Activated CD8-positive, alpha-beta memory T cell treated with anti-CD3 and anti-CD28 coated beads for 48 hours (primary cell): ENCODE measurements at regions not wholly inside any gene's neighbourhood (a gene's known extent, or its start where the extent isn't known, plus 50 kb on each side); places are given as distances from the start of the nearest gene placed in this dataset.

ENCODE experiments used
- DNase-seq, 3 experiments: peaks; one replicate each; pipeline ENCODE4 v3.0.0-alpha.2; 2020; ENCODE audit warnings: low read depth in 2 of 3, low spot score in 2 of 3

DNA sequence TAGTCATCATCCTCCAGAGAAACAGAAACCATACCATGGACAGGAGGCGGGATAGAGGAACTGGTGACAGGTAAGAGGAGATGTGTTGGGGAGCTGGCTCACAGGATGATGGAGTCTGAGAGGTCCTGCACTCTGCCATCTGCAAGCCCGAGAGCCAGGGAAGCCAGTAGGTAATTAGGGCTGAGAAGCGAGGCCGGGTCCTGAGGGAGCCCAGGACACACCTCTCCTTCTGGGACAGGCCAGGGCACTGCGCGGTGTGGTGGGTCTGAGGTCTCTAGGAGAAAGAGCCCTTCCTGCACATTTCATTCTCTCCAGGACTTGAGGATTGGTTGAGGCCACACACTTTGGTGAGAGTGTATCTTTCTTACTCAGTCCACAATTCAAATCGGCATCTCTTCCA is 415.5 kb downstream of the GLRX3 start:
- DNase-seq, result no peak

DNA sequence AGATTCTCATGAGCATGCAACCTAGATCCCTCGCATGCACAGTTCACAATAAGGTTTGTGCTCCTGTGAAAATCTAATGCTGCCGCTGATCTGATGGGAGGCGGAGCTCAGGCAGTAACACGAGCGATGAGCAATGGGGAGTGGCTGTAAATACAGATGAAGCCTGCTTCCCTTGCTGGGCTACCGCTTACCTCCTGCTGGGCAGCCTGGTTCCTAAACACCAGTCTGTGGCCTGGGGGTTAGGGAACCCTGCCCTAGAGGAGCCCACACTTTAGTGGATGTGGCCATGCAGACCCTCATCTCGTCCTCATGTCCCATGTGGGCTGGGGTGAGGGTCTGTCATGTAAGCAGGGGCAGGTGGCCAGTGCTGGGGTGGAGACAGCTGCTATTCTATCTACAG is 417.6 kb downstream of the GLRX3 start:
- DNase-seq, result no peak

DNA sequence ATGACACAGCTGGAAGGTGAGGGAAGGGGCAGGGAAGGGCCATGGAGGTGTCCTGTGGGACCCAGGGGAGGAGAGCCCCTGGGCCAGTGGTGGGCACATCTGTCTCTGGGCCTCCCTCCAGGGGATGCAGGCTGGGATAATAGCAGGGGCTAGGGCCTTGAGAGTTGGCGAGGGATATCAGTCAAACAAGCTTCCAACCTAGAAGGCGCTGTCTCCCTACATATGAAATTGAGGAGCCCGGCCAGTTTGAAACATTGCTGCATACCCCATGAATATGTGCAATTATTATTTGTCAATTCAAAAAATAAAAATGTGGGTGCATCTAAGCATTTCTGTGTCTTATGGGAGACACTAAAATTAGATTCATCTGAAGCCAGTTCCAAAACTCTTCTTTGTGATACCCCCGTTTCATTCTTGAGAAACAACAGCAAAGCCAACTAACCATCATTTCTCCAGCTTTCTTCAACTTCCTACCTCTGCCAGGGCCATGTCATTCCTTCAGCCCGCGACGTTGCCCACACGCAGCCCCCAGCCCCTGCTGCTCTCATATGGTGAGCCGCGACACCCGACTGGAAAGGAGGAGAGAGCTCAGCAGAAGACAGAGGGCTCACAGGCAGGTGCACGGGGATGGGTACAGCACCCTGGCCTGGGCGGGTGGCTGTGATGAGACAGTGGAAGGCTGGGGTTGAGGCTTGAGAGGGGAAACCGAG is 418.7 kb downstream of the GLRX3 start:
- DNase-seq, result no peak

DNA sequence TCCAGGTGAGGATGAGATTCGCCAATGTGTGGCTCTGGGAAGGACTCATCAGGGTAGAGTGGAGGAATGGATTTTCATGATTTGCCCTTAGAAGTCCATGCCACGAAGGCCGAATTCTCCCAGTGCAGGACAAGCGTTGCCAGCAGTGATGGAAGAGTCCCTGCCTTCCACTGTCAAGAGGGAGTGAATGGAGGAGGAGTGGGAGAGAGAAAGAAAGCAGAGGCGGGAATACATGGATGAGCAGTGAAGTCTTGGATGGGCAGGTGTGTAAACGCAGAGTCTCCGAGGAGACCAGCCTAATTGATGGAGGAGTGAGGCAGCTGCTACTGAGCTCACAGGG is 419.2 kb downstream of the GLRX3 start:
- no peak for DNase-seq

DNA sequence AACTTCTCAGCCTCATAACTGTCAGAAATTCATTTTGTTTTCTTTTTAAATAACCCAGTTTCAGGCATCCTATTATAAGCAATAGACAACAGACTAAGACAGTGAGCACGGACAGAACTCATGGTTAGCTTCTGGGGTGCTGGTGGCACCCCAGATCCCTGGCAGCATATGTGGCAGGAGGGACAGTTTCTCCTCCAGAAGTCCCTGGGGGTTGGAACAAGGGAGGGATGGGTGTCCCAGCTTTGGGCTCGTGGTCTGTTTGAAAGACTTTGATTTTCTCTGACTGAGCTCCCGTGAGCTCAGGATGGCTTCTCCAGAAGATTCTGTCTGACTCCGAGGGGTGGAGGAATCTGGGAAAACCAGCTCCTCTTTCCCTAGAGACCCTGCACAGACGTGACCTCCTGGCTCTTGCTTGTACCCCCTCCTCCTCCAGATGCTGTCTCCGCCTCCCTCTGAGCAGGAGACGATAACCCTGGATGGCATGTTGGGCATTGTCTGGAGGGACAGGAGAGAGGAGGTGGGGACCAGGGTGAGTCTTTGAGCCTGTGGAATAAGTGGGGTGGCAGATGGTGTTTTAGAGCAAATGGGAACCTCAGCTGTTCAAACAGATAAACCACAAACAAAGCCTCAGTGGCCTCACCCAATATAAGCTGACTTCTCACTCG is 421.1 kb downstream of the GLRX3 start:
- DNase-seq, result no peak

DNA sequence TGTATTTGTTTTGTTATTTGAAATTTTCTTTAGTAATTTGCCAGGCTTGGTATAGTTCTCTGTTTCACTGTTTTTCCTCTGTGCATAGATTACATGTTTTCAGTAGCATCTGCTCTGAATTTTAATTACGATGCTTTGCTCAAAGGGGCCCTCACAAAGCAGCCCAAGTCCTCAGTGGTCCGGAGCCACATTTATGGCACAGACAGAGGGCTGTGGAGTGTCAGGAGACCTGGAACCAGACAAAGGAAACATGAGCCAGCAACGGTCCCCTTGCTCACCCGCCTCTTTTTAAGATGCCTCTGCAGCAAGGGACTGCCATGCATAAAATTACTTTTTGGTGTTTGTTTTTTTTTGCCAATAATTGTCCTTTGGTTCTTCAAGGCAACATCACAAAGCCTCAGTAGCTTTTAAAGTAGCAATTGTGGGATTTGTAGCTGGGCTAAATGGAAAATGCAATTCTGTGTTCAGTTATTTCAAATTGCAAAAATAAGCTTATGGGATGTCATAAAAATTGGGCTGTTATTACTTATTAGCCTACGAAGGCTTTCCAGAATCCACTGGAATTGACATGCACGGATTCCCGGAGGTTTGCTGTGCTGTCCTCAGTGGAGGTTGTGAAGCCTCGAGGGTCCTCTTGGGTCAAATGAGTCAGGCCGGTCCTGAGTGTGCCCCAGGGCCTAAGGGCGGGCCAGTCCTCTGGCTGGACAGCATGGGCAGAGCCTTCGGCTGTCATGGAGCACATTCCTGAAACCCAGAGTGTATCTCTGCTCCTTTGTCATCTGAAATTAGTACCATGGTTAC is 422.8 kb downstream of the GLRX3 start:
- no peak for DNase-seq

DNA sequence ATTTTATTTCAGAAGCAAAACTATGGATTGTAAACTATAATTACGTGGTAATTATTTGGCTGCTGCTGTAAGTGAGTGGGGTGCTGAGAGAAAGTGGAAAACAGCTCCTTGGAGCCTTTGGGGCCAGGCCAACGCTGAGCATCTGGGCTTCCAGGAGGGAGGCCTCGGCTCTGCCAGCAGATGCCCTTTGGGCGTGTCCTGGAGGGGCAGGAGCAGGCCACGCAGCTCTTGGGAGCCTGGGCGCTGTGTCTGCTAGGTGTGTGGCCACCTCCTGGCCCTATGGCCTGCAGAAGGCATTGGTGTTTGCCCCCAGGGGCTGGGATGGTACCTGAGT is 423.3 kb downstream of the GLRX3 start:
- DNase-seq, result no peak

DNA sequence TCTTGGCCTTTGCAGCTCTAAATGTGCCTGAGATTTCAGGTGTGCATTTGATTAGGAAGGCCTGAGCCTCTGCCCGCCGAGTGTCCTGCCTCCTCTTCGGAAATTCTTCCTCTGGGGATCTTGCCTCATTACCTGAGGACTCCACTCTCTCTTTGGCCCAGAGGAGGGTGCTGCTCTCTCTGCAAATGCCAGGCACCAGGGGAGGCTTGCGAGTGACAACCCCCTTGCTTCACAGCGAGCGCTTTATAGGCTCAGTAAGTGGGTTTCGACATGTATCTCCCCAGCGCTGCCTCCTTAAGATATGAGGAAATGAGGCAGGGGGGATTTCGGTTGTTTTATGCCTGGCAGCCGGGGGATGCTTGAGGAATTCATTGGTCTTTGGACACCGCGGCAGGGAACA is 423.9 kb downstream of the GLRX3 start:
- no peak for DNase-seq

DNA sequence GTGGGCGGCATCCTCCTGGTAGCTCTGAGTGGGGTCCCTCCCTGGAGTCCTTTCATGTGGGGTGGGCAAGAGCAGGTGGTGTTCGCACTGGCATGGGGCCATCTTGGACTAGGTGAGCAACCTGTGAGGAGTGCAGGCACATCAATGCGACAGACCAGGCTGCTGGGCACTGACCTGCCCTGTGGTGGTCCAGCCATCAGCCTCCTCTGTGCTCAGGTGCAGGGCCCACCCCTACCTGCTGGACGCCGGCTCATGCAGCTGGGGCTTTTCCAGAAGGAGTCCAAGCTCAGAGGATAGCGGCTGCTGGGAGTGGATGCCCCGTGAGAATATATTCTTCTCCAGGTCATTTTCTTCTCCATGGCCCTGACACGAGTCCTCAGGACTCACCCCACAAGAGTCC is 424.4 kb downstream of the GLRX3 start:
- no peak for DNase-seq

DNA sequence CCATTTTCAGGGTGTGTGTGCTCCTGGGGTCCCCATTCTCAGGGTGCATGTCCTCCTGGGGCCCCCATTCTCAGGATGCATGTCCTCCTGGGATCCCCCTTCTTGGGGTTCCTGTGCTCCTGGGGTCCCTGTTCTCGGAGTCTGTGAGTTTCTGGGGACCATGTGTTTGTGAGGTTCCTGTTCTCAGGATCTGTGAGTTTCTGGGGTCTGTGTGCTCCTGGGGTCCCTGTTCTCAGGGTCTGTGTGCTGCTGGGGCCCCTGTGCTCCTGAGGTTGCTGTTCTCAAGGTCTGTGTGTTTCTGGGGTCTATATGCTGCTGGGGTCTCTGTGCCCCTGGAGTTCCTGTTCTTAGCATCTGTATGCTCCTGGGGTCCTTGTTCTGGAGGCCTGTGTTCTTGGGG is 425.5 kb downstream of the GLRX3 start:
- DNase-seq, result no peak

DNA sequence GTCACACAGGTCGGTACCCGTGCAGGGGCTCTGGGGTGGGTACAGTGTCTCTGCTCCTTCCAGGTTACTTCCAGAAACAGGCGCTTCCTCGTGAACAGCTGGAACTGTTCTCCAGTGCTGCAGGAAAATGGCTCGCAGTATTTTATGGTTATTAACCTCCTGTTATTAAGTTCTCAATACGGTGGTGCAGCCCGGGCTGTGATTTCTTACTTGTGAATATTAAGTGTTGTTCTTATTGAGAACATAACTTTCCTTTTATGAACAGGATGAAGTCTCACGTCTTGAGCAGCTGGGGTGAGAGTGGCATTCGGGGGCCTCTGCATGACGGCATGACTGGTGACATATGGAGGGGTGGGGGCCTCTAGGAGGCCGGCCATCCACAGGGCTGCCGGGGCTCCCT is 430.8 kb downstream of the GLRX3 start:
- no peak for DNase-seq

DNA sequence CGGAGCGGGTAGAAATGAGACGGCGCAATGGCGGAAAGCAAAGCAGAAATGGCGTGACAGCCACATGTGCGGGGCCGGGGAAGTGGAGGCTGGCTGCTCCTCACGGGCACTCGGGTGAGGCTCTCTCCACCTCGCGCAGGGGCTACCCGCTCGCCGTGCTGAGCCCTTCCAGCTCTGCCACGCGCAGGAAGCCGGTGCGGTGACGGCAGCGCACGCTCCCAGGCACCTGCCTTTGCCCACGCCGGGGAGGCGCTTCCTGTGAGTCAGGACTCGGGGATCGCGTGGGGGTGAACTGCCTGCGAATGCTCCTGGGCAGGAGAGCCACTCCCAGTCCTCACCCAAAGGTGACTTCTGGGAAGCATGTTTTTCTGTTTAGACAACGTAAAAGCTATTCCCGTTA is 431.2 kb downstream of the GLRX3 start:
- DNase-seq, result no peak

DNA sequence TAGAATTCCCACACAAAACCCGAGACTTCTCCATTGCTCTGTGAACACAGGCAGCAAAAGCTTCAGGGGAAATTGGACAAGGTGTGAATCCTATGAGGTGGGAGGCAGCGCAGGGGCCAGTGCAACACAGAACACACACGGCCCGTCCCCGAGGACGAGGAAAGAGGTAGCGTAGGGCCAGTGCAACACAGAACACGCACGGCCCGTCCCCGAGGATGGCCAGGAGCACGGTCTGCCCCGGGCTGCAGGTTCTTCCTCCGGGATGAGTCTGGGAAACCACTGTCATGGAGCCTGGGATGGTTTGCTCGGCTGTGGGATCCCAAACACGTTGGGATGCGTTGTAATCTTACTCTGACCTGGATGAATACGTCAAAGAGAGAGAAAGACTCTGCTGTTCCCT is 432.1 kb downstream of the GLRX3 start:
- DNase-seq, result no peak

DNA sequence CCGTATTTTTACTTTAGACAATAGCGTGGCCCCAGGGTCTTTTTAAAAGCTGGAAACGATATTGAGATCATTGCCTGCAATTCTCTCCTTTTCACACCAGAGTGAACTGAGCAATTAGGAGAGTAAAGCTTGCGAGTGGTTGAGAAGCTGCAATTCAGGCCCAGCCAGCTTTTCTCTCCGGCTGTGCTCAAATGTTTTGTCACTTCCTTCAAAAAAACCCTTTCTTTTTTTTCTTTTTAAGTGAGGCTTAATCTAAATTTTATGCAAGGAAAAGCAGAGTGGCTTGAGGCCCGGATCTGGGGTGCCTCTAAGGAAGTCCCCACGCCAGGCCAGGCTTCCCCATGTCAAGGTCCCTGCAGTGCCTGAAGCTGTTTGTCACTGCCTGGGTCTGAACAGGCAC is 433.9 kb downstream of the GLRX3 start:
- DNase-seq, result no peak

DNA sequence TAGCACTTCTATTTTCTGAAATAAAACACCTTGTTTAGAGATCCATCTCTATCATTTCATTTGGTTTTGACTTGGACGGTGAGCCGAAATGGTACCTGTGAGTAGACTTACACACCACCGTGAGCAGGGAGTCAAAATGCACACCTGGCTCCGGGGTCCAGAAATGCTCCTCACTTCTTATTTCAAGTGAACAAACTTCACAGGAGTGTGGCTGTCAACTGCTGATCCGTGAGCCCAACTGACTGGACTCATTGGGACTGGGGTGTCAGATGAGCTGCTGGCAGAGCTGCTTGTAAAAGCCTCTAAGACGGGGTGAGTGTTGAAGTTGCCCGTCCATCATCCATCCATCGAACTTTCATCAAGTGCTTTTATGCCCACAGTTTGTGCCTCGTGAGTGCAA is 435.5 kb downstream of the GLRX3 start:
- no peak for DNase-seq

DNA sequence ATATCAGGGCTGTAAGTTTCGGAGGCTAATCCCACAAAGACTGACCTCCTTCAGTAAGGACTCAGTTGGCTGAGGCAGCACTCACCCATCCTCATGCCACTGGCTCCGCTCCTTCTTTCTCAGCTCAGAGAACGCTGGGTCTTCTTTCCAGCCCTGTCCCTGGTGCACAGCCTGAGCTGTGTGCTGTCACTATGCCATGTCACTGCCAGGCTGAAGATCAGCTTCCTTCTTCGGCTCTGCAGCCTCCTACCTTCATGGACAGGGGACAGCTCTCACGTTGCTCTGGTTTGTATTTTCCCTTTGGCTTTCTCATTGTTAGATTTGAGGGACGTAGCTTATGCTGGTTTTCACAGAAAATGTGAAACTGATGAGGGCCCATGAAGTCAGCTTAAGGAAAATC is 437.3 kb downstream of the GLRX3 start:
- DNase-seq, result no peak

DNA sequence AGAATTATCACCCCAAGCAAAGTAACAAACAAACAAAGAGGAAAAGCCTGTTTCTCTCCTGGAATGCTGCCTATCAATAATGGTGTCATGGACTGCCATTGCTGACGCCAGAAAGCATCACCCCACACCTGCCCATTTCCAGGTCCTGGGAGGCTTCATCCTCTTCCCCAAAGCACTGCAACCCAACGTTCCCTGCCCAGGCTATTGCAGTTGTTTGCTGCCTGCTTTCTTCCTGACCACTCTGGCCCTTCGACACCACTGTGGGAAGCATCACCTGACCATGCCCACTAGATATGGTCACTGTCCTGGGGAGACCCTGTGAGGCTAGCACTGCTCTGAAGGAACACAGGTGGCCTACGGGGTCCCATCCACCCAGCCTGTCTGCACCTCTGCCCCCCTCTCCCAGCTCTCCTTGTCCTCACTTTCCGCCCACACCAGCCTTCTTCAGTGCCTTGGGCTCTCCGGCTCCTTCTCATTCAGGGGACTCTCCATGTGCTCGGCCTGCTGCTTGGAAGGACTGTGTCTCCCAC is 439.6 kb downstream of the GLRX3 start:
- DNase-seq, result no peak

DNA sequence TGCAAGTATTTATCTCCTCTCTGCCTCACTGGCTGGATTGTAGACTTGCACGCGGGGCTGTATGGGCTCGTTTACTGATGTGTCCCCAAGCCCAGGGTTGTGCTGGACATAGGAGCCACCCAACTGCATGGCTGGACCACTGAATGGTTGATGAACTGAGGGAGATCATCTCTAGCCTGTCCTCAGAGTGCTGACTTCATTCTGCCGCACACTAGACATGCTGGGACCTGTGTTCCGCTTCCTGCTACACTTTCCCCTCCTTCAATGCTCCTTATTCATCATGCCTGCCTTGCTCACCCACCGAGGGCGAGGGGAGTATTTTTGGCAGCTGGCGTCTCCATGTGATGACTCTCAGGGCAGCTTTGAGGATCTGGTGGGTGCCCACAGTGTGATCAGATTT is 440.2 kb downstream of the GLRX3 start:
- no peak for DNase-seq

DNA sequence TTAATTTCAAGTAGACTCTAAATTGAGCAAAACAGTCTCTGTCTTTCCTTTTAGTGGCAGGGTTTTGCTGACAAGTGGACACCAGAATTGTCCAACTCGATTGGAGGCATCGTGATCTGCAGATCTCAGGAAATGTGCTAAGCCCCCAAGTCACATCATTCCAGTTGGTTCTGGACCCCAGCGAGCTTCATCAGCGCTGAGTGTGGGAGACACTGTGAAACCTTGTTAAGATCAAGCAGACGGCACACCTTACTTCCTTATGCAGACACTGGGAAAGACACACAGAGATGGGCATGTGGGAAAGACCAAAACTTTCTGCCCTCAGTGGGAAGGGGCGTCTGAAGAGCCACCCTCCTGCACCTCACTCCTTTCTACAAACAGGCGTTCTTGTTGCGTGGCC is 440.8 kb downstream of the GLRX3 start:
- DNase-seq, result no peak

DNA sequence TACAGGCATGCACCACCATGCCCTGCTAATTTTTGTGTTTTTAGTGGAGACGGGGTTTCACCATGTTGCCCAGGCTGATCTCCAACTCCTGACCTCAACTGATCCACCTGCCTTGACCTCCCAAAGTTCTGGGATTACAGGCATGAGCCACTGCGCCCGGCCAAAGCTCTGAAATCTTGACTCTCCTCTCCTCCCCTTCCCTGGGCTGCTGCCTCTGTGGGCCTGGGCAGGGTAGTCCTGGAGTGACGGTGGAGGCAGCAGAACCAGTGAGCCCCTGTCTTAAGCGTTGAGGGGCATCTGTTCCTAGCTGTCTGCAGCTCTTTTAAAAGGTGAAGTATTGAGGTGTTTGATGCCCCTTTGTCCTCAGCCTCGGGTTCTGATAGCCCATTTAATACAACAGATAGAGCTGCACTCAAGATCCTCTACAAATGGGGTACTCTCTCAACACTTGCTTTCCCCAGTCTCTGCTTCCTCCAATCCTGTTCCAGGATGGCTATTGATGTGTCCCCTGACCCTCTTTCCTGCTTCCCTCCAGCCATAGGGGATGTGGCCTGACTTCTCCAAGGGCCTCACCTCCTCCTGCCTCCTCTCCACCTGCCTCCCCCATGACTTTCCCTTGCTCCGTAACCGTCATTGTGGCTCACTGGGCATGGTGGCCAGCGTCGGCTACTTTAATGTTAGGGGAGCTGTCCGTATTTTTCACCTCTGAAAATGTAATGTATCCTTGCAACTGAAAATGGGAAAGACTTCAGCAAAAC is 442.5 kb downstream of the GLRX3 start:
- DNase-seq, result no peak

DNA sequence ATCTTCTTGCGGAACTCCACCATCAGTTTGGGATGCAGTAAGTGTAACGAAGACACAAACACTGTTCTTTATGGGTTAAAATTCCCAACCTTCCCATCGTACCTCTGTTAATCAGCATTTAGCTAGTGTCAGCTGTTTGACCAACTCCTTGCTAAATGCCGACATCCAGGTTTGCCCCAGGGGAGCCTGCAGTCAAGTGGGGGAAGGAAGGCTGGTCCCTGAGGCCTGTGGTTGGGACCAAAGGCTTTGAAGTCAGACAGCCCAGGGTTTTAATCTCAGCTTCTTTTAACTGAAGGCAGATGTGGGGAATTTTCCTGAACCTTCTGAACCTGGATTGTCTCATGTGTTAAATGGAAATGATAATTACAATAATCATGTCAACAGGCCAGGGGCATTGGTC is 443.7 kb downstream of the GLRX3 start:
- no peak for DNase-seq

DNA sequence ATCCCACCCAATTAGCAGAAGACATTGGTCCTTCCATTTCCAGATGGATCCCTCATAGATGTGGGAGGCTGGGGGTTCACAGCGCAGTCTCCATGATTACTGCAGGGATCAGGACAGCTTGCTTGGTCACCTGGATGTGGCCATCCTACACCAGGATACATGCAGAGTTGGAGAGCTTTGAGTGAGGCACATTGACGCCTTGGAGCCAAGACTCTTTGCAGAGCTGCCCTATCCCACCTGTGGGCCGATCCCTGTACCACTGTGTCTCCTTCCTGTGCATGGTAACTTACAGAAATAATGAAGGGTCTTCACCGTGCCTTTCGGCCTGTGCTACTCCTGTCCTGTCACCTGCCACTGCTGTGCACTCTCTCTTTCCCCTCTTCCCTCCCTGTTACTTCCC is 444.8 kb downstream of the GLRX3 start:
- no peak for DNase-seq
